GM12891 (cell line): ENCODE measurements at regions not wholly inside any gene's neighbourhood (a gene's known extent, or its start where the extent isn't known, plus 50 kb on each side); places are given as distances from the start of the nearest gene placed in this dataset.

Experiments
- PAX5 ChIP-seq: IDR thresholded peaks from 2 replicates; pipeline ENCODE4 v1.6.1; 2011; ENCODE audit warnings: low read length, moderate library complexity, mild to moderate bottlenecking; ENCODE audit not compliant: insufficient read depth, severe bottlenecking
- POLR2A ChIP-seq: IDR thresholded peaks from 2 replicates; pipeline ENCODE4 v1.6.1; 2011; ENCODE audit warnings: low read depth, low read length, control low read depth
- POLR2AphosphoS5 ChIP-seq: IDR thresholded peaks from 2 replicates; pipeline ENCODE4 v1.6.1; 2011; ENCODE audit warnings: low read depth, low read length, control low read depth
- SPI1 ChIP-seq: IDR thresholded peaks from 2 replicates; pipeline ENCODE4 v1.6.1; 2011; ENCODE audit warnings: low read depth, low read length, control low read depth
- TAF1 ChIP-seq: IDR thresholded peaks from 2 replicates; pipeline ENCODE4 v1.6.1; 2011; ENCODE audit warnings: low read depth, low read length, control low read depth

DNA sequence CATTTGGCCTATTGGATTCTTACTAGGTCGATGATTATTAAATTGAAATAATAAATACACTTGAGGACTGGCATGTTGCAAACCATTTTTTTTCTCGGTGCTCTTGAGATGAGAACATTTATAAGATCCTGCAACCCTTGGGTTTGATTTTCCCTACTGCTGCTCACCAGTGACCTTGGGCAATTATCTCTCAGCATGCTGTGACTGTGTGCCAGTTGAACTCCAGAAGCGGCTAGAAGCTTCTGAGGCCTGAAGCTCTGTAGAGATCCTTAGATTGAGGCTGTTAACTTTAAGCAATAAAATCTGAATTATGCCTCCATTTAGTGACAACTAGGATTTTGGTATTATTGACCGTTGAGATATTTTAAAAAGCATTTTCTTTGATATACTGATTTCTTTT, 489.8 kb downstream of the MAT2B start:
- TF ChIP-seq TAF1: no peak
- no peak for TF ChIP-seq POLR2A
- no peak for TF ChIP-seq POLR2AphosphoS5
- TF ChIP-seq PAX5: no peak
- no peak for TF ChIP-seq SPI1
